A549 (cell line): ENCODE measurements at regions not wholly inside any gene's neighbourhood (a gene's known extent, or its start where the extent isn't known, plus 50 kb on each side); places are given as distances from the start of the nearest gene placed in this dataset.

Experiments used
- ATAC-seq, 2 experiments: fragments of 200-7000 bp in 1 of 2; fragments of >200 bp in 1 of 2; cut with Nextera tagmentation in 1 of 2; cut with Tn5 transposase in 1 of 2; 3 replicates each; pipeline versions ENCODE4 v1.8.0 to v1.9.1; 2018 to 2020; ENCODE audit warnings: mild to moderate bottlenecking in 1 of 2, moderate library complexity in 1 of 2
- CTCF ChIA-PET: fragments of 300-600 bp; sonication (Branson Sonifier 250); formaldehyde crosslinking; extraction: SDS; loops from one replicate; lab custom pipeline; 2021; ENCODE audit warnings: antibody characterized with exemption, inconsistent platforms; lab: Yijun Ruan, JAX
- POLR2A ChIA-PET: fragments of 350-600 bp; formaldehyde crosslinking; extraction: SDS; loops from one replicate; lab custom pipeline; 2021; ENCODE audit warnings: antibody characterized with exemption, inconsistent platforms; lab: Yijun Ruan, JAX
- DNase-seq, 2 experiments: peaks; one replicate each; pipeline versions ENCODE4 v3.0.0 to v3.0.0-alpha.2; 2011 to 2016; ENCODE audit warnings: low read depth in 1 of 2, low spot score in 1 of 2
- FAIRE-seq: peaks from 2 replicates; lab custom pipeline; 2011; peaks lifted over from hg19 to GRCh38; lab: Jason Lieb, UNC
- H3K27ac ChIP-seq, 2 experiments: fragments of >200 bp; sonication (Bioruptor Twin); formaldehyde crosslinking; 3 replicates each; pipeline ENCODE4 v1.5.1; 2016 to 2017
- H3K4me1 ChIP-seq: fragments of >200 bp; sonication (Bioruptor Twin); formaldehyde crosslinking; 3 replicates; pipeline ENCODE4 v1.6.1; 2016
- H3K4me2 ChIP-seq: fragments of >200 bp; sonication (Bioruptor Twin); formaldehyde crosslinking; 3 replicates; pipeline ENCODE4 v1.6.1; 2016
- H3K4me3 ChIP-seq: fragments of >200 bp; sonication (Bioruptor Twin); formaldehyde crosslinking; 3 replicates; pipeline ENCODE4 v1.5.1; 2016
- H3K9me3 ChIP-seq: fragments of >200 bp; sonication (Bioruptor Twin); formaldehyde crosslinking; 3 replicates; pipeline ENCODE4 v1.6.1; 2016
- BHLHE40 ChIP-seq: IDR thresholded peaks from 2 replicates; pipeline ENCODE4 v1.6.1; 2012; ENCODE audit warnings: low read depth, low read length, inconsistent platforms
- CBX2 ChIP-seq: fragments of 200-600 bp; sonication (generic); IDR thresholded peaks from 2 replicates; pipeline ENCODE4 v1.6.1; 2016; ENCODE audit warnings: low read depth, mild to moderate bottlenecking, borderline replicate concordance
- CBX8 ChIP-seq: fragments of 200-600 bp; sonication (generic); IDR thresholded peaks from 2 replicates; pipeline ENCODE4 v1.6.1; 2016
- CHD4 ChIP-seq: fragments of 200-600 bp; sonication (generic); IDR thresholded peaks from 2 replicates; pipeline ENCODE4 v1.6.1; 2016; ENCODE audit warnings: antibody characterized with exemption, mild to moderate bottlenecking, borderline replicate concordance
- CTCF ChIP-seq: fragments of >200 bp; sonication (Bioruptor Twin); formaldehyde crosslinking; IDR thresholded peaks from 3 replicates; pipeline ENCODE4 v1.5.1; 2016
- EHF ChIP-seq: fragments of 250-450 bp; sonication (Bioruptor Pico); IDR thresholded peaks from 2 replicates; pipeline ENCODE4 v1.5.0; 2020; ENCODE audit warnings: mild to moderate bottlenecking
- EHMT2 ChIP-seq: fragments of 200-600 bp; sonication (generic); IDR thresholded peaks from 2 replicates; pipeline ENCODE4 v1.6.1; 2016; ENCODE audit warnings: antibody characterized with exemption, low read depth, mild to moderate bottlenecking, moderate library complexity
- ELK1 ChIP-seq: fragments of 150-350 bp; IDR thresholded peaks from 2 replicates; pipeline ENCODE4 v1.6.1; 2014; ENCODE audit warnings: low read depth, mild to moderate bottlenecking, low read length
- EP300 ChIP-seq, 2 experiments: fragments of >200 bp; sonication (Bioruptor Twin); formaldehyde crosslinking; IDR thresholded peaks; 2 replicates in 1 of 2; 3 replicates in 1 of 2; pipeline ENCODE4 v1.6.1; 2016 to 2017
- FOSL2 ChIP-seq, 2 experiments: fragments of 450-650 bp in 1 of 2; fragments of >200 bp in 1 of 2; sonication (Bioruptor Twin) in 1 of 2; formaldehyde crosslinking; IDR thresholded peaks; 2 replicates each; pipeline versions ENCODE4 v1.5.0 to v1.6.1; 2016 to 2020; ENCODE audit warnings: mild to moderate bottlenecking in 1 of 2, moderate library complexity in 1 of 2
- FOXS1 ChIP-seq: fragments of 250-450 bp; sonication (Bioruptor Pico); IDR thresholded peaks from 2 replicates; pipeline ENCODE4 v1.5.0; 2020; ENCODE audit warnings: mild to moderate bottlenecking, moderate library complexity
- GATA3 ChIP-seq: IDR thresholded peaks from 2 replicates; pipeline ENCODE4 v1.6.1; 2012; ENCODE audit warnings: borderline replicate concordance
- HES2 ChIP-seq: fragments of >200 bp; sonication (Bioruptor Twin); formaldehyde crosslinking; IDR thresholded peaks from 2 replicates; pipeline ENCODE4 v1.6.1; 2016
- HEYL ChIP-seq: fragments of 250-450 bp; sonication (Bioruptor Pico); IDR thresholded peaks from 2 replicates; pipeline ENCODE4 v1.8.0; 2021; ENCODE audit warnings: mild to moderate bottlenecking, moderate library complexity
- HOXA7 ChIP-seq: fragments of 250-450 bp; sonication (Bioruptor Pico); IDR thresholded peaks from 2 replicates; pipeline ENCODE4 v1.5.0; 2020; ENCODE audit warnings: mild to moderate bottlenecking, moderate library complexity
- HOXB13 ChIP-seq: fragments of 250-450 bp; sonication (Bioruptor Pico); IDR thresholded peaks from 2 replicates; pipeline ENCODE4 v1.5.0; 2020; ENCODE audit warnings: low read depth, mild to moderate bottlenecking, moderate library complexity
- JUNB ChIP-seq: fragments of >200 bp; sonication (Bioruptor Twin); formaldehyde crosslinking; IDR thresholded peaks from 2 replicates; pipeline ENCODE4 v1.6.1; 2016
- MAX ChIP-seq: IDR thresholded peaks from 2 replicates; pipeline ENCODE4 v1.6.1; 2012
- MAZ ChIP-seq: fragments of 150-350 bp; IDR thresholded peaks from 2 replicates; pipeline ENCODE4 v1.6.1; 2014; ENCODE audit warnings: antibody characterized with exemption, low read depth, low read length, borderline replicate concordance
- MYC ChIP-seq: IDR thresholded peaks from 2 replicates; pipeline ENCODE4 v1.6.1; 2012; ENCODE audit warnings: mild to moderate bottlenecking, inconsistent platforms, low read length, improper control_type of control experiment, borderline replicate concordance
- PBX3 ChIP-seq: IDR thresholded peaks from 2 replicates; pipeline ENCODE4 v1.6.1; 2012
- POLR2AphosphoS2 ChIP-seq: conservative IDR thresholded peaks from 2 replicates; pipeline ENCODE4 v1.6.1; 2012; ENCODE audit warnings: low read length, improper control_type of control experiment, inconsistent platforms
- RARB ChIP-seq: fragments of 250-450 bp; sonication (Bioruptor Pico); IDR thresholded peaks from 2 replicates; pipeline ENCODE4 v1.8.0; 2021; ENCODE audit warnings: mild to moderate bottlenecking, moderate library complexity
- RCOR1 ChIP-seq: fragments of 150-350 bp; IDR thresholded peaks from 2 replicates; pipeline ENCODE4 v1.6.1; 2014; ENCODE audit warnings: antibody characterized with exemption, low read length, low read depth
- RFX5 ChIP-seq: fragments of 450-650 bp; IDR thresholded peaks from 2 replicates; pipeline ENCODE4 v1.7.1; 2014; ENCODE audit warnings: antibody characterized with exemption, mild to moderate bottlenecking, moderate library complexity
- SREBF2 ChIP-seq: fragments of 450-650 bp; IDR thresholded peaks from 2 replicates; pipeline ENCODE4 v1.6.1; 2014; ENCODE audit warnings: mild to moderate bottlenecking, moderate library complexity
- USF2 ChIP-seq: fragments of 450-650 bp; IDR thresholded peaks from 2 replicates; pipeline ENCODE4 v1.6.1; 2014; ENCODE audit warnings: antibody characterized with exemption
- ZC3H11A ChIP-seq: fragments of 450-650 bp; IDR thresholded peaks from 2 replicates; pipeline ENCODE4 v1.6.1; 2014; ENCODE audit warnings: antibody characterized with exemption, mild to moderate bottlenecking
- ZFP36 ChIP-seq: fragments of 450-650 bp; IDR thresholded peaks from 2 replicates; pipeline ENCODE4 v1.6.1; 2014; ENCODE audit warnings: borderline replicate concordance; ENCODE audit not compliant: partially characterized antibody
- WGBS: methylation state at CpG from one replicate; pipeline ENCODE4 v1.1.6; 2017; ENCODE audit errors: missing lambda C conversion rate; 5-methylcytosine and 5-hydroxymethylcytosine counted together

- peaks cover 14% of the 10 kb centered on the region; the same call in 1 of the 3 replicates for H3K4me1 ChIP-seq
- 67% methylated on average over 4 of the region's 4 CpGs for WGBS
- DNase-seq (no peak), ATAC-seq (no peak), FAIRE-seq (no peak)
- H3K4me3 ChIP-seq = no peak overlapping the region
- H3K9me3 ChIP-seq = no peaks in the 10 kb centered on the region
- POLR2A ChIA-PET = no interaction called here
- TF ChIP-seq CBX8 = no peak
- no peak for TF ChIP-seq RARB (CRISPR knock-in tag)
- TF ChIP-seq ZFP36 = no peak
- no peak for TF ChIP-seq SREBF2
- no peak for TF ChIP-seq GATA3
- TF ChIP-seq FOXS1 = no peak
- TF ChIP-seq EHF = no peak
- TF ChIP-seq RFX5 = no peak
- TF ChIP-seq CTCF = no peak
- no peak for TF ChIP-seq RCOR1
- TF ChIP-seq MAX = no peak
- no peak for TF ChIP-seq MYC
- no peak for TF ChIP-seq FOSL2 (IDR thresholded peaks at IDR 0.05)
- no peak for TF ChIP-seq FOSL2 (CRISPR knock-in tag; IDR thresholded peaks at IDR 0.05)
- TF ChIP-seq EP300 (IDR thresholded peaks at IDR 0.05) = no peak
- TF ChIP-seq HOXB13 (CRISPR knock-in tag) = no peak
- TF ChIP-seq ZC3H11A = no peak
- no peak for TF ChIP-seq EHMT2
- TF ChIP-seq POLR2AphosphoS2 = no peak
- TF ChIP-seq, all 56 proteins: peak for 0
- Histone ChIP-seq H3K27ac (no peak overlapping the region), H3K4me2 (no peak overlapping the region)
- CTCF ChIA-PET = no interaction called here
Observed at GRCh38 chr6:140316966-140317365, 942.5 kb upstream of the CITED2 start.

GRCh38 chr6:140314682-140315081, 940.2 kb upstream of the CITED2 start:
- Histone ChIP-seq H3K9me3 (no peaks in the 10 kb centered on the region), H3K4me2 (no peak overlapping the region), H3K4me1 (peaks cover 5% of the 10 kb centered on the region; the same call in 1 of the 3 replicates), H3K4me3 (no peak overlapping the region)
- DNase-seq (no peak), ATAC-seq (no peak)
- WGBS = 85% methylated on average over 2 of the region's 2 CpGs
- no peak for TF ChIP-seq RFX5
- TF ChIP-seq, all 56 proteins: peak for 0
- FAIRE-seq = no peak
- ChIA-PET POLR2A (no interaction called here), CTCF (no interaction called here)
- H3K27ac ChIP-seq = no peak overlapping the region

GRCh38 chr6:140311146-140311545, 936.7 kb upstream of the CITED2 start:
- ChIA-PET POLR2A (no interaction called here), CTCF (no interaction called here)
- no peak for ATAC-seq
- no peak for FAIRE-seq
- Histone ChIP-seq H3K9me3 (no peaks in the 10 kb centered on the region), H3K27ac (no peak overlapping the region), H3K4me3 (no peak overlapping the region), H3K4me2 (no peak overlapping the region), H3K4me1 (no peaks in the 10 kb centered on the region)
- DNase-seq = no peak
- no peak for TF ChIP-seq CHD4
- TF ChIP-seq RARB (CRISPR knock-in tag) = no peak
- TF ChIP-seq ELK1 = no peak
- no peak for TF ChIP-seq PBX3
- TF ChIP-seq MAZ = no peak
- no peak for TF ChIP-seq CTCF
- TF ChIP-seq HES2 = no peak
- no peak for TF ChIP-seq CBX2
- TF ChIP-seq MYC = no peak
- TF ChIP-seq USF2 = no peak
- no peak for TF ChIP-seq ZFP36
- no peak for TF ChIP-seq HEYL (CRISPR knock-in tag)
- TF ChIP-seq POLR2AphosphoS2 = no peak
- TF ChIP-seq JUNB = no peak
- no peak for TF ChIP-seq BHLHE40
- no peak for TF ChIP-seq HOXA7 (CRISPR knock-in tag)
